ENCODE measurements at regions not wholly inside any gene's neighbourhood (a gene's known extent, or its start where the extent isn't known, plus 50 kb on each side); places are given as distances from the start of the nearest gene placed in this dataset.

GRCh38 chr10:78248651-78249464, 215.2 kb downstream of the RPS24 start:
- H3K4me3 ChIP-seq (ENCODE audit: low read length): no peak overlapping the region
- TF ChIP-seq ZNF274 (IDR thresholded peaks at IDR 0.05; ENCODE audit: low read depth, low read length): no peak

- no peak overlapping the region for H3K4me3 ChIP-seq (ENCODE audit: low read length)
- no peak for TF ChIP-seq ZNF274 (IDR thresholded peaks at IDR 0.05; ENCODE audit: low read depth, low read length)
Measured at GRCh38 chr10:78249690-78250089, 216.0 kb downstream of the RPS24 start.

- TF ChIP-seq ZNF274 (IDR thresholded peaks at IDR 0.05; ENCODE audit: low read depth, low read length): no peak
- no peak overlapping the region for H3K4me3 ChIP-seq (ENCODE audit: low read length)
Measured at GRCh38 chr10:78250313-78251015, 216.8 kb downstream of the RPS24 start.

- no peak overlapping the region for H3K4me3 ChIP-seq (ENCODE audit: low read length)
- no peak for TF ChIP-seq ZNF274 (IDR thresholded peaks at IDR 0.05; ENCODE audit: low read depth, low read length)
Measured at GRCh38 chr10:78251016-78251385, 217.3 kb downstream of the RPS24 start.

- H3K4me3 ChIP-seq (ENCODE audit: low read length): no peak overlapping the region
- no peak for TF ChIP-seq ZNF274 (IDR thresholded peaks at IDR 0.05; ENCODE audit: low read depth, low read length)
Measured at GRCh38 chr10:78252286-78252685, 218.6 kb downstream of the RPS24 start.

- H3K4me3 ChIP-seq (ENCODE audit: low read length): no peak overlapping the region
- no peak for TF ChIP-seq ZNF274 (IDR thresholded peaks at IDR 0.05; ENCODE audit: low read depth, low read length)
Measured at GRCh38 chr10:78253063-78253853, 219.6 kb downstream of the RPS24 start.

GRCh38 chr10:78254013-78254412, 220.3 kb downstream of the RPS24 start:
- no peak overlapping the region for H3K4me3 ChIP-seq (ENCODE audit: low read length)
- no peak for TF ChIP-seq ZNF274 (IDR thresholded peaks at IDR 0.05; ENCODE audit: low read depth, low read length)

GRCh38 chr10:78255214-78255613, 221.6 kb downstream of the RPS24 start:
- no peak for TF ChIP-seq ZNF274 (IDR thresholded peaks at IDR 0.05; ENCODE audit: low read depth, low read length)

GRCh38 chr10:78255796-78256638, 222.4 kb downstream of the RPS24 start:
- no peak overlapping the region for H3K4me3 ChIP-seq (ENCODE audit: low read length)
- no peak for TF ChIP-seq ZNF274 (IDR thresholded peaks at IDR 0.05; ENCODE audit: low read depth, low read length)

More at GRCh38 chr10:78255214-78255613, 221.6 kb downstream of the RPS24 start:
- H3K4me3 ChIP-seq (ENCODE audit: low read length): no peak overlapping the region

GRCh38 chr10:78258323-78259030, 224.8 kb downstream of the RPS24 start:
- no peak overlapping the region for H3K4me3 ChIP-seq (ENCODE audit: low read length)
- no peak for TF ChIP-seq ZNF274 (IDR thresholded peaks at IDR 0.05; ENCODE audit: low read depth, low read length)

- TF ChIP-seq ZNF274 (IDR thresholded peaks at IDR 0.05; ENCODE audit: low read depth, low read length): no peak
- no peak overlapping the region for H3K4me3 ChIP-seq (ENCODE audit: low read length)
Measured at GRCh38 chr10:78259391-78259790, 225.7 kb downstream of the RPS24 start.

GRCh38 chr10:78260141-78260540, 226.5 kb downstream of the RPS24 start:
- TF ChIP-seq ZNF274 (IDR thresholded peaks at IDR 0.05; ENCODE audit: low read depth, low read length): no peak
- H3K4me3 ChIP-seq (ENCODE audit: low read length): no peak overlapping the region

GRCh38 chr10:78260680-78261079, 227.0 kb downstream of the RPS24 start:
- no peak for TF ChIP-seq ZNF274 (IDR thresholded peaks at IDR 0.05; ENCODE audit: low read depth, low read length)
- H3K4me3 ChIP-seq (ENCODE audit: low read length): no peak overlapping the region

Data from GM08714 (cell line).